ENCODE measurements at regions not wholly inside any gene's neighbourhood (a gene's known extent, or its start where the extent isn't known, plus 50 kb on each side); places are given as distances from the start of the nearest gene placed in this dataset.
"Not testable (repeated sequence)": the region's sequence is repeated elsewhere in the genome, so short reads cannot be mapped to it uniquely, and the experiment has no call there.

- Mint-ChIP-seq H3K27me3 (ENCODE audit: low read depth in 3 of 3) (peaks cover 0 to 2% (median 0%) of the 10 kb centered on the region in 3 donors), H3K4me3 (no peak overlapping the region), H3K4me1 (no peaks in the 10 kb centered on the region), H3K36me3 (no peaks in the 10 kb centered on the region), H3K27ac (no peak overlapping the region), H3K9me3 (peaks cover 6 to 65% (median 14%) of the 10 kb centered on the region in 6 donors)
- no peak for DNase-seq
Measured at GRCh38 chr5:166086568-166086967, 2204.9 kb upstream of the WWC1 start.

- Mint-ChIP-seq H3K9me3 (peaks cover 10 to 67% (median 22%) of the 10 kb centered on the region in 6 donors), H3K4me3 (no peak overlapping the region), H3K27ac (no peak overlapping the region)
Measured at GRCh38 chr5:166088389-166089039, 2202.9 kb upstream of the WWC1 start.

GRCh38 chr5:166091931-166092330 is 2199.5 kb upstream of the WWC1 start:
- Mint-ChIP-seq H3K27me3 (ENCODE audit: low read depth in 3 of 3) (peaks cover 0 to 1% (median 0%) of the 10 kb centered on the region in 3 donors), H3K9me3 (peaks cover 8 to 46% (median 23%) of the 10 kb centered on the region in 6 donors), H3K4me3 (no peak overlapping the region), H3K27ac (no peak overlapping the region), H3K4me1 (no peaks in the 10 kb centered on the region), H3K36me3 (no peaks in the 10 kb centered on the region)
- no peak for DNase-seq

More at GRCh38 chr5:166088389-166089039, 2202.9 kb upstream of the WWC1 start:
- Mint-ChIP-seq H3K36me3 (no peaks in the 10 kb centered on the region), H3K4me1 (no peaks in the 10 kb centered on the region), H3K27me3 (ENCODE audit: low read depth in 3 of 3) (peaks cover 0 to 2% (median 0%) of the 10 kb centered on the region in 3 donors)
- DNase-seq: no peak

- no peak overlapping the region for H3K27ac Mint-ChIP-seq
- H3K36me3 Mint-ChIP-seq: no peaks in the 10 kb centered on the region
- peaks cover 12 to 35% (median 20%) of the 10 kb centered on the region in 6 donors for H3K9me3 Mint-ChIP-seq
- H3K27me3 Mint-ChIP-seq (ENCODE audit: low read depth in 3 of 3): peaks cover 0 to 1% (median 0%) of the 10 kb centered on the region in 3 donors
- no peaks in the 10 kb centered on the region for H3K4me1 Mint-ChIP-seq
- DNase-seq: no peak
- H3K4me3 Mint-ChIP-seq: no peak overlapping the region
Measured at GRCh38 chr5:166093312-166093711, 2198.1 kb upstream of the WWC1 start.

GRCh38 chr5:166102947-166103346 is 2188.5 kb upstream of the WWC1 start:
- no peaks in the 10 kb centered on the region for H3K4me1 Mint-ChIP-seq
- H3K27me3 Mint-ChIP-seq (ENCODE audit: low read depth in 3 of 3): peaks cover 0 to 2% (median 0%) of the 10 kb centered on the region in 3 donors
- H3K9me3 Mint-ChIP-seq: peaks cover 0 to 24% (median 19%) of the 10 kb centered on the region in 6 donors
- H3K36me3 Mint-ChIP-seq: no peaks in the 10 kb centered on the region
- H3K4me3 Mint-ChIP-seq: no peak overlapping the region
- DNase-seq: no peak
- H3K27ac Mint-ChIP-seq: no peak overlapping the region

- Mint-ChIP-seq H3K4me1 (no peaks in the 10 kb centered on the region), H3K27me3 (ENCODE audit: low read depth in 3 of 3) (peaks cover 0 to 2% (median 0%) of the 10 kb centered on the region in 3 donors), H3K27ac (no peak overlapping the region), H3K9me3 (peaks cover 3 to 32% (median 15%) of the 10 kb centered on the region in 6 donors), H3K4me3 (no peak overlapping the region), H3K36me3 (no peaks in the 10 kb centered on the region)
- no peak for DNase-seq
Measured at GRCh38 chr5:166111021-166111420, 2180.4 kb upstream of the WWC1 start.

GRCh38 chr5:166117072-166118066 is 2174.1 kb upstream of the WWC1 start:
- Mint-ChIP-seq H3K9me3 (peaks cover 9 to 37% (median 21%) of the 10 kb centered on the region in 6 donors), H3K4me1 (no peaks in the 10 kb centered on the region), H3K36me3 (no peaks in the 10 kb centered on the region), H3K4me3 (no peak overlapping the region), H3K27me3 (ENCODE audit: low read depth in 3 of 3) (no peaks in the 10 kb centered on the region), H3K27ac (no peak overlapping the region)
- DNase-seq: no peak

- DNase-seq: no peak
- Mint-ChIP-seq H3K4me3 (no peak overlapping the region), H3K4me1 (no peaks in the 10 kb centered on the region), H3K36me3 (no peaks in the 10 kb centered on the region), H3K9me3 (peaks cover 10 to 40% (median 24%) of the 10 kb centered on the region in 6 donors), H3K27me3 (ENCODE audit: low read depth in 3 of 3) (peaks cover 0 to 2% (median 0%) of the 10 kb centered on the region in 3 donors), H3K27ac (no peak overlapping the region)
Measured at GRCh38 chr5:166119506-166119905, 2171.9 kb upstream of the WWC1 start.

GRCh38 chr5:166123717-166124116 is 2167.7 kb upstream of the WWC1 start:
- no peak for DNase-seq
- no peak overlapping the region for H3K27ac Mint-ChIP-seq

GRCh38 chr5:166127766-166128570 is 2163.5 kb upstream of the WWC1 start:
- H3K27ac Mint-ChIP-seq: no peak overlapping the region
- no peaks in the 10 kb centered on the region for H3K36me3 Mint-ChIP-seq
- no peak overlapping the region for H3K4me3 Mint-ChIP-seq
- DNase-seq: no peak
- H3K27me3 Mint-ChIP-seq (ENCODE audit: low read depth in 3 of 3): peaks cover 0 to 2% (median 0%) of the 10 kb centered on the region in 3 donors
- no peaks in the 10 kb centered on the region for H3K4me1 Mint-ChIP-seq
- peaks cover under 1 to 24% (median 9%) of the 10 kb centered on the region in 6 donors for H3K9me3 Mint-ChIP-seq

More at GRCh38 chr5:166123717-166124116, 2167.7 kb upstream of the WWC1 start:
- H3K4me3 Mint-ChIP-seq: no peak overlapping the region
- no peaks in the 10 kb centered on the region for H3K36me3 Mint-ChIP-seq
- no peaks in the 10 kb centered on the region for H3K4me1 Mint-ChIP-seq
- peaks cover 8 to 36% (median 16%) of the 10 kb centered on the region in 6 donors for H3K9me3 Mint-ChIP-seq
- peaks cover 0 to 2% (median 0%) of the 10 kb centered on the region in 3 donors for H3K27me3 Mint-ChIP-seq (ENCODE audit: low read depth in 3 of 3)

- not testable (repeated sequence) for H3K4me1 Mint-ChIP-seq; H3K36me3 Mint-ChIP-seq; DNase-seq; H3K27me3 Mint-ChIP-seq (ENCODE audit: low read depth in 3 of 3); H3K4me3 Mint-ChIP-seq; H3K27ac Mint-ChIP-seq
- H3K9me3 Mint-ChIP-seq: peaks cover 0 to 26% (median 12%) of the 10 kb centered on the region in 6 donors
Measured at GRCh38 chr5:166145107-166145506, 2146.3 kb upstream of the WWC1 start.

- Mint-ChIP-seq H3K36me3 (no peaks in the 10 kb centered on the region), H3K4me3 (no peak overlapping the region), H3K9me3 (peaks cover 0 to 36% (median 17%) of the 10 kb centered on the region in 6 donors), H3K4me1 (no peaks in the 10 kb centered on the region), H3K27ac (no peak overlapping the region), H3K27me3 (ENCODE audit: low read depth in 3 of 3) (peaks cover 0 to 2% (median 0%) of the 10 kb centered on the region in 3 donors)
- DNase-seq: no peak
Measured at GRCh38 chr5:166163996-166164610, 2127.3 kb upstream of the WWC1 start.

GRCh38 chr5:166165596-166165995 is 2125.8 kb upstream of the WWC1 start:
- no peaks in the 10 kb centered on the region for H3K4me1 Mint-ChIP-seq
- H3K27ac Mint-ChIP-seq: no peak overlapping the region
- H3K9me3 Mint-ChIP-seq: peaks cover 0 to 36% (median 15%) of the 10 kb centered on the region in 6 donors
- no peaks in the 10 kb centered on the region for H3K36me3 Mint-ChIP-seq
- peaks cover 0 to 2% (median 0%) of the 10 kb centered on the region in 3 donors for H3K27me3 Mint-ChIP-seq (ENCODE audit: low read depth in 3 of 3)
- no peak for DNase-seq
- H3K4me3 Mint-ChIP-seq: no peak overlapping the region
